Hepatocyte (in vitro differentiated cells): ENCODE measurements at regions not wholly inside any gene's neighbourhood (a gene's known extent, or its start where the extent isn't known, plus 50 kb on each side); places are given as distances from the start of the nearest gene placed in this dataset.

Source experiments
- EZH2phosphoT487 ChIP-seq: fragments of 200-600 bp; sonication (generic); IDR thresholded peaks from one replicate; pipeline ENCODE4 v1.6.1; 2018; ENCODE audit warnings: antibody characterized with exemption, mild to moderate bottlenecking, low read depth, moderate library complexity; ENCODE audit not compliant: unreplicated experiment, severe bottlenecking
- TF ChIP-seq, protein P1 (sequence below): fragments of 200-600 bp; sonication (generic); IDR thresholded peaks from 2 replicates; pipeline ENCODE4 v1.5.1; 2016; ENCODE audit warnings: antibody characterized with exemption, mild to moderate bottlenecking; ENCODE audit not compliant: poor library complexity

DNA sequence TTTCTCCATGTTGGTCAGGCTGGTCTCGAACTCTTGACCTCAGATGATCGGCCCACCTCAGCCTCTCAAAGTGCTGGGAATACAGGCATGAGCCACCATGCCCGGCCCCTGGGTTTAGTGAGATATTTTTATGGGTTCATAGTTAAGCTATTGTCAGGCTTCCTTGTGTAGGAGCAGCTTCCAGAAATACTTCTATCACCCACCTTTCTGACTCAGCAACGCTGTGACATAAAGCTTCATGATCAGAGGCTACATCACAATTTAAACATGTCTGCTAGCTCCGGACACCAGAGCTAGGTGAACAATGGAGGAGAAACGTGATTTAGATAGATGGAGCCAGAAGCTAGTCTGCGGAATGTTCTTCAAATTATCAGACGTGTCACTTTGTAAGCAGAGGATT lies 295.8 kb upstream of the LYZL1 start:
- TF ChIP-seq, protein P1, sequence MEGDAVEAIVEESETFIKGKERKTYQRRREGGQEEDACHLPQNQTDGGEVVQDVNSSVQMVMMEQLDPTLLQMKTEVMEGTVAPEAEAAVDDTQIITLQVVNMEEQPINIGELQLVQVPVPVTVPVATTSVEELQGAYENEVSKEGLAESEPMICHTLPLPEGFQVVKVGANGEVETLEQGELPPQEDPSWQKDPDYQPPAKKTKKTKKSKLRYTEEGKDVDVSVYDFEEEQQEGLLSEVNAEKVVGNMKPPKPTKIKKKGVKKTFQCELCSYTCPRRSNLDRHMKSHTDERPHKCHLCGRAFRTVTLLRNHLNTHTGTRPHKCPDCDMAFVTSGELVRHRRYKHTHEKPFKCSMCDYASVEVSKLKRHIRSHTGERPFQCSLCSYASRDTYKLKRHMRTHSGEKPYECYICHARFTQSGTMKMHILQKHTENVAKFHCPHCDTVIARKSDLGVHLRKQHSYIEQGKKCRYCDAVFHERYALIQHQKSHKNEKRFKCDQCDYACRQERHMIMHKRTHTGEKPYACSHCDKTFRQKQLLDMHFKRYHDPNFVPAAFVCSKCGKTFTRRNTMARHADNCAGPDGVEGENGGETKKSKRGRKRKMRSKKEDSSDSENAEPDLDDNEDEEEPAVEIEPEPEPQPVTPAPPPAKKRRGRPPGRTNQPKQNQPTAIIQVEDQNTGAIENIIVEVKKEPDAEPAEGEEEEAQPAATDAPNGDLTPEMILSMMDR, result no peak
- no peak for TF ChIP-seq EZH2phosphoT487
